Left lobe of liver (tissue), 2 donors: ENCODE measurements at regions not wholly inside any gene's neighbourhood (a gene's known extent, or its start where the extent isn't known, plus 50 kb on each side); places are given as distances from the start of the nearest gene placed in this dataset.

ENCODE experiments used
- ATAC-seq: fragments of 200-7000 bp; cut with Tn5 transposase; one replicate; pipeline ENCODE4 v1.9.1; 2020; ENCODE audit warnings: mild to moderate bottlenecking, moderate library complexity
- DNase-seq: peaks from one replicate; pipeline ENCODE4 v3.0.0-alpha.2; 2020; ENCODE audit warnings: low spot score
- donor health status: DM: no; HTN: no; CAD: no; lungs with moderate emphysema.
- donor health status: DM: no; HTN: yes; CAD: no.

- DNase-seq, result no peak
- ATAC-seq, result no peak
These were observed 339.2 kb upstream of the DCBLD2 start for GRCh38 chr3:99240700-99241099.

GRCh38 chr3:99236576-99236975, 335.1 kb upstream of the DCBLD2 start:
- no peak for DNase-seq
- no peak for ATAC-seq

- ATAC-seq, result no peak
- no peak for DNase-seq
These were observed 331.2 kb upstream of the DCBLD2 start for GRCh38 chr3:99232696-99233095.

GRCh38 chr3:99218468-99218867, 317.0 kb upstream of the DCBLD2 start:
- DNase-seq, result no peak
- ATAC-seq, result no peak

GRCh38 chr3:99212969-99213368, 311.5 kb upstream of the DCBLD2 start:
- DNase-seq (no peak), ATAC-seq (no peak)

GRCh38 chr3:99211309-99211708, 309.8 kb upstream of the DCBLD2 start:
- ATAC-seq (no peak), DNase-seq (no peak)

- DNase-seq (no peak), ATAC-seq (no peak)
These were observed 297.5 kb upstream of the DCBLD2 start for GRCh38 chr3:99199021-99199420.

GRCh38 chr3:99191186-99191585, 289.7 kb upstream of the DCBLD2 start:
- DNase-seq (no peak), ATAC-seq (no peak)

GRCh38 chr3:99188936-99189335, 287.4 kb upstream of the DCBLD2 start:
- ATAC-seq (no peak), DNase-seq (no peak)

GRCh38 chr3:99186016-99186415, 284.5 kb upstream of the DCBLD2 start:
- no peak for ATAC-seq
- DNase-seq, result no peak

GRCh38 chr3:99176169-99176964, 274.9 kb upstream of the DCBLD2 start:
- DNase-seq, result no peak
- ATAC-seq, result no peak

- ATAC-seq (no peak), DNase-seq (no peak)
These were observed 273.8 kb upstream of the DCBLD2 start for GRCh38 chr3:99175276-99175812.

- peak; percentile 51 for DNase-seq
- ATAC-seq, result peak; percentile 88
These were observed 271.5 kb upstream of the DCBLD2 start for GRCh38 chr3:99172736-99173657.

GRCh38 chr3:99171800-99172199, 270.3 kb upstream of the DCBLD2 start:
- no peak for ATAC-seq
- DNase-seq, result no peak

GRCh38 chr3:99170867-99171517, 269.5 kb upstream of the DCBLD2 start:
- DNase-seq (peak; percentile 35), ATAC-seq (no peak)

- ATAC-seq (no peak), DNase-seq (no peak)
These were observed 265.6 kb upstream of the DCBLD2 start for GRCh38 chr3:99167071-99167470.

- no peak for DNase-seq
- no peak for ATAC-seq
These were observed 261.8 kb upstream of the DCBLD2 start for GRCh38 chr3:99163314-99163713.

GRCh38 chr3:99159220-99159762, 257.8 kb upstream of the DCBLD2 start:
- no peak for DNase-seq
- ATAC-seq, result no peak

- DNase-seq (no peak), ATAC-seq (no peak)
These were observed 243.5 kb upstream of the DCBLD2 start for GRCh38 chr3:99145031-99145430.

- ATAC-seq (no peak), DNase-seq (no peak)
These were observed 242.0 kb upstream of the DCBLD2 start for GRCh38 chr3:99143493-99143892.

GRCh38 chr3:99134986-99135385, 233.5 kb upstream of the DCBLD2 start:
- no peak for DNase-seq
- no peak for ATAC-seq
